SK-N-SH treated with all-trans-retinoic acid at 6 μM for 48 hours (cell line): ENCODE measurements at regions not wholly inside any gene's neighbourhood (a gene's known extent, or its start where the extent isn't known, plus 50 kb on each side); places are given as distances from the start of the nearest gene placed in this dataset.

Experiments
- ATAC-seq: fragments of 200-7000 bp; cut with Tn5 transposase; 3 replicates; pipeline ENCODE4 v1.9.1; 2020; ENCODE audit warnings: mild to moderate bottlenecking, moderate library complexity
- ARNTL ChIP-seq: fragments of 450-650 bp; formaldehyde crosslinking; IDR thresholded peaks from 2 replicates; pipeline ENCODE4 v1.5.0; 2020; ENCODE audit warnings: low read depth, mild to moderate bottlenecking, moderate library complexity, borderline replicate concordance
- BACH2 ChIP-seq: fragments of 250-450 bp; sonication (Bioruptor Pico); IDR thresholded peaks from 2 replicates; pipeline ENCODE4 v1.9.0; 2021; ENCODE audit warnings: mild to moderate bottlenecking, borderline replicate concordance
- CREB5 ChIP-seq: fragments of 250-450 bp; sonication (Bioruptor Pico); IDR thresholded peaks from 2 replicates; pipeline ENCODE4 v1.5.1; 2020; ENCODE audit warnings: low read depth, mild to moderate bottlenecking, moderate library complexity
- CSDC2 ChIP-seq: fragments of 250-450 bp; sonication (Bioruptor Pico); IDR thresholded peaks from 2 replicates; pipeline ENCODE4 v1.5.0; 2020; ENCODE audit warnings: mild to moderate bottlenecking, moderate library complexity
- ESRRG ChIP-seq: fragments of 250-450 bp; sonication (Bioruptor Pico); IDR thresholded peaks from 2 replicates; pipeline ENCODE4 v1.6.1; 2021; ENCODE audit warnings: mild to moderate bottlenecking
- GLIS3 ChIP-seq: fragments of 250-450 bp; sonication (Bioruptor Pico); IDR thresholded peaks from 2 replicates; pipeline ENCODE4 v1.5.0; 2020; ENCODE audit warnings: mild to moderate bottlenecking, moderate library complexity
- ISL1 ChIP-seq: fragments of 250-450 bp; sonication (Bioruptor Pico); IDR thresholded peaks from 2 replicates; pipeline ENCODE4 v2.1.2; 2022; ENCODE audit warnings: mild to moderate bottlenecking, moderate library complexity
- OSR1 ChIP-seq: fragments of 250-450 bp; sonication (Bioruptor Pico); IDR thresholded peaks from 2 replicates; pipeline ENCODE4 v1.8.0; 2022; ENCODE audit warnings: moderate library complexity, mild to moderate bottlenecking, inconsistent platforms
- PATZ1 ChIP-seq: fragments of 250-450 bp; sonication (Bioruptor Pico); IDR thresholded peaks from 2 replicates; pipeline ENCODE4 v1.8.0; 2020; ENCODE audit warnings: mild to moderate bottlenecking, moderate library complexity, borderline replicate concordance
- PPARA ChIP-seq: fragments of 250-450 bp; sonication (Bioruptor Pico); IDR thresholded peaks from 2 replicates; pipeline ENCODE4 v1.5.0; 2020; ENCODE audit warnings: mild to moderate bottlenecking, borderline replicate concordance
- RARB ChIP-seq: fragments of 250-450 bp; sonication (Bioruptor Pico); IDR thresholded peaks from 2 replicates; pipeline ENCODE4 v1.8.0; 2021; ENCODE audit warnings: mild to moderate bottlenecking, moderate library complexity
- SNAI2 ChIP-seq: fragments of 250-450 bp; sonication (Bioruptor Pico); IDR thresholded peaks from 2 replicates; pipeline ENCODE4 v1.5.0; 2020; ENCODE audit warnings: mild to moderate bottlenecking, moderate library complexity
- TCF4 ChIP-seq: fragments of 250-450 bp; sonication (Bioruptor Pico); IDR thresholded peaks from 2 replicates; pipeline ENCODE4 v1.8.0; 2021; ENCODE audit warnings: mild to moderate bottlenecking, moderate library complexity, borderline replicate concordance
- TOX ChIP-seq: fragments of 250-450 bp; sonication (Bioruptor Pico); IDR thresholded peaks from 2 replicates; pipeline ENCODE4 v1.8.0; 2021; ENCODE audit warnings: mild to moderate bottlenecking, moderate library complexity, borderline replicate concordance
- ZFP3 ChIP-seq: fragments of 250-450 bp; sonication (Bioruptor Pico); IDR thresholded peaks from 2 replicates; pipeline ENCODE4 v1.5.0; 2020; ENCODE audit warnings: mild to moderate bottlenecking, moderate library complexity
- ZFP30 ChIP-seq: fragments of 450-650 bp; formaldehyde crosslinking; IDR thresholded peaks from 2 replicates; pipeline ENCODE4 v1.5.0; 2022; ENCODE audit warnings: mild to moderate bottlenecking, moderate library complexity
- ZNF565 ChIP-seq: fragments of 450-650 bp; formaldehyde crosslinking; conservative IDR thresholded peaks from 2 replicates; pipeline ENCODE4 v1.5.0; 2020; ENCODE audit warnings: low read depth, mild to moderate bottlenecking, moderate library complexity
- ZNF70 ChIP-seq: fragments of 450-650 bp; formaldehyde crosslinking; IDR thresholded peaks from 2 replicates; pipeline ENCODE4 v1.5.0; 2020; ENCODE audit warnings: mild to moderate bottlenecking, moderate library complexity
- ZNF8 ChIP-seq: fragments of 450-650 bp; formaldehyde crosslinking; IDR thresholded peaks from 2 replicates; pipeline ENCODE4 v1.5.0; 2020; ENCODE audit warnings: mild to moderate bottlenecking, moderate library complexity
- TF ChIP-seq, protein P1 (sequence below): fragments of 250-450 bp; sonication (Bioruptor Pico); IDR thresholded peaks from 2 replicates; pipeline ENCODE4 v1.5.0; 2020; ENCODE audit warnings: mild to moderate bottlenecking, moderate library complexity
- TF ChIP-seq, protein P2 (sequence below): fragments of 250-450 bp; sonication (Bioruptor Pico); IDR thresholded peaks from 2 replicates; pipeline ENCODE4 v1.5.1; 2021; ENCODE audit warnings: mild to moderate bottlenecking, moderate library complexity

DNA sequence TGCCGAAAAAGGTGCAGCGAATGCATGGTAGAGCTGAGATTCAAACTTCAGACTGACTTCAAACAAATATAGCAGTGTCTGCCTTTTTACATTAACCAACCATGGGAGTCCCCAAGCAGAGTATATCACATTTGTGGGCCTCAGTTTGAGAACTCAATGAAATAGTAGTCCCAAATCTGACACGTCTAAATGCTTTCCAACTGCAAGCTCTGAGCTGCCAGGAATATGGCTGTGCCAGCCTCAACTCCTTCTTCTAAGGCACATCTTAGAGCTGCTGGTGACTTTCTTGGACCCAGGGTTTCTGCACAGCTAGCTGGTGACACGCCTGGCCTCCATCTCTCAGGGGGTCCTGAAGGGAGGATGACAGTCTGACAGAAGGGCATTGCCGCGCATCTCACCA, 78.8 kb upstream of the SLC2A1 start:
- no peak for ATAC-seq

GRCh38 chr1:43036932-43037331, 78.3 kb upstream of the SLC2A1 start:
- TF ChIP-seq GLIS3 (CRISPR knock-in tag) (no peak), ZFP3 (CRISPR knock-in tag) (no peak)
- TF ChIP-seq, all 23 proteins: peak for 0
- no peak for ATAC-seq

More for the DNA sequence above, 78.8 kb upstream of the SLC2A1 start:
- TF ChIP-seq, protein P1, sequence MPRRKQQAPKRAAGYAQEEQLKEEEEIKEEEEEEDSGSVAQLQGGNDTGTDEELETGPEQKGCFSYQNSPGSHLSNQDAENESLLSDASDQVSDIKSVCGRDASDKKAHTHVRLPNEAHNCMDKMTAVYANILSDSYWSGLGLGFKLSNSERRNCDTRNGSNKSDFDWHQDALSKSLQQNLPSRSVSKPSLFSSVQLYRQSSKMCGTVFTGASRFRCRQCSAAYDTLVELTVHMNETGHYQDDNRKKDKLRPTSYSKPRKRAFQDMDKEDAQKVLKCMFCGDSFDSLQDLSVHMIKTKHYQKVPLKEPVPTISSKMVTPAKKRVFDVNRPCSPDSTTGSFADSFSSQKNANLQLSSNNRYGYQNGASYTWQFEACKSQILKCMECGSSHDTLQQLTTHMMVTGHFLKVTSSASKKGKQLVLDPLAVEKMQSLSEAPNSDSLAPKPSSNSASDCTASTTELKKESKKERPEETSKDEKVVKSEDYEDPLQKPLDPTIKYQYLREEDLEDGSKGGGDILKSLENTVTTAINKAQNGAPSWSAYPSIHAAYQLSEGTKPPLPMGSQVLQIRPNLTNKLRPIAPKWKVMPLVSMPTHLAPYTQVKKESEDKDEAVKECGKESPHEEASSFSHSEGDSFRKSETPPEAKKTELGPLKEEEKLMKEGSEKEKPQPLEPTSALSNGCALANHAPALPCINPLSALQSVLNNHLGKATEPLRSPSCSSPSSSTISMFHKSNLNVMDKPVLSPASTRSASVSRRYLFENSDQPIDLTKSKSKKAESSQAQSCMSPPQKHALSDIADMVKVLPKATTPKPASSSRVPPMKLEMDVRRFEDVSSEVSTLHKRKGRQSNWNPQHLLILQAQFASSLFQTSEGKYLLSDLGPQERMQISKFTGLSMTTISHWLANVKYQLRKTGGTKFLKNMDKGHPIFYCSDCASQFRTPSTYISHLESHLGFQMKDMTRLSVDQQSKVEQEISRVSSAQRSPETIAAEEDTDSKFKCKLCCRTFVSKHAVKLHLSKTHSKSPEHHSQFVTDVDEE (CRISPR knock-in tag), result no peak
- TF ChIP-seq SNAI2 (CRISPR knock-in tag), result no peak

DNA sequence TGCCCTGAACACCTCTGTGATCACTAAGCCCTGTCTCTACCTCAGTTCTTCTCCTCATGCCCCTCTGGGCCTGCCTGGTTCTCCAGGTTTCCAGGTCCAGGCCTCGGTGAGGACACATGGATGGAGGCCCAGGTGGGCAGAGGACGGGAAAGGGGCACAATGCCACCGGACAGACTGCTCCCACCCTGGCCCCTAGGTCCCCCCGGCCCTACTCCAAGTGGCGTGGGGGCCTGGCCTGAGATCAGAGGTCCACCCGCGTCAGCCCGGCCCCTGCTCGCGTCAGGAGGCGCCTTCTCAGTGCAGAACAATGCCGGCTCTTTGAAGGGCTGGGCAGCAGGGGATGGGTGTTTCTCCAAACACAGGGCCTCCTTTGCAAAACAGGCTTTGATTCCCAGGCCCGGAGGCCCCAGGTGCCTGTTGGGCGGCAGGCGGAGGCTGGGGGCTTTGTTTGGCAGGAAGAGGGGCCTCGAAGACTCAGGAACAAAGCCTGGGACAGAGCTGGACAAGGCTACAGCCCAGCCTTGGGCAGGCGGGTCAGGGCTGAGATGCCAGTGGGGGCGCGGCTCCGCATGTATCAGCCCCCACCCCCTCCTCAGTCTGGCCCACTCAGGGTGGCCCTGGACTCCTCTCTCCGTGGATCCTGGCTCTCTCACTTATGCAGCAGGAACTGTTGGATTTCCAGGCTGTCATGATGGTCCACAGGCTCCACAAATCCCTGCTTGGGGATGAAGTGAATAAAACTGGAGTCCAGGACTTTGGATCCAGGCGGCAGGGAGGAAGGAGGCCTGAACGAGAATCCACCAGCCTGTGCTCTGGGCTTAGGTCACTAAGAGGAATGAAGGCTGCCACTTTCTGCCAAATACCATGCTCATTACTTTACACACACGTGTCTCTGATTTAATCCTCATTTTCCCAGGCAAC, 77.4 kb upstream of the SLC2A1 start:
- no peak; the same call in 2 of the 3 replicates for ATAC-seq
- TF ChIP-seq ZFP30 (CRISPR knock-in tag) (no peak), ISL1 (CRISPR knock-in tag) (no peak), GLIS3 (CRISPR knock-in tag) (no peak), ZNF565 (CRISPR knock-in tag) (no peak), PPARA (CRISPR knock-in tag) (no peak), PATZ1 (no peak), CSDC2 (no peak), BACH2 (CRISPR knock-in tag) (no peak), TOX (CRISPR knock-in tag) (no peak), TCF4 (no peak), ZNF8 (CRISPR knock-in tag) (no peak), RARB (CRISPR knock-in tag) (no peak), ARNTL (CRISPR knock-in tag) (no peak), ESRRG (CRISPR knock-in tag) (no peak), OSR1 (CRISPR knock-in tag) (no peak), SNAI2 (CRISPR knock-in tag) (no peak)
- TF ChIP-seq, protein P2, sequence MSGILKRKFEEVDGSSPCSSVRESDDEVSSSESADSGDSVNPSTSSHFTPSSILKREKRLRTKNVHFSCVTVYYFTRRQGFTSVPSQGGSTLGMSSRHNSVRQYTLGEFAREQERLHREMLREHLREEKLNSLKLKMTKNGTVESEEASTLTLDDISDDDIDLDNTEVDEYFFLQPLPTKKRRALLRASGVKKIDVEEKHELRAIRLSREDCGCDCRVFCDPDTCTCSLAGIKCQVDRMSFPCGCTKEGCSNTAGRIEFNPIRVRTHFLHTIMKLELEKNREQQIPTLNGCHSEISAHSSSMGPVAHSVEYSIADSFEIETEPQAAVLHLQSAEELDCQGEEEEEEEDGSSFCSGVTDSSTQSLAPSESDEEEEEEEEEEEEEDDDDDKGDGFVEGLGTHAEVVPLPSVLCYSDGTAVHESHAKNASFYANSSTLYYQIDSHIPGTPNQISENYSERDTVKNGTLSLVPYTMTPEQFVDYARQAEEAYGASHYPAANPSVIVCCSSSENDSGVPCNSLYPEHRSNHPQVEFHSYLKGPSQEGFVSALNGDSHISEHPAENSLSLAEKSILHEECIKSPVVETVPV, result no peak
- TF ChIP-seq, protein P1 (CRISPR knock-in tag), result no peak

DNA sequence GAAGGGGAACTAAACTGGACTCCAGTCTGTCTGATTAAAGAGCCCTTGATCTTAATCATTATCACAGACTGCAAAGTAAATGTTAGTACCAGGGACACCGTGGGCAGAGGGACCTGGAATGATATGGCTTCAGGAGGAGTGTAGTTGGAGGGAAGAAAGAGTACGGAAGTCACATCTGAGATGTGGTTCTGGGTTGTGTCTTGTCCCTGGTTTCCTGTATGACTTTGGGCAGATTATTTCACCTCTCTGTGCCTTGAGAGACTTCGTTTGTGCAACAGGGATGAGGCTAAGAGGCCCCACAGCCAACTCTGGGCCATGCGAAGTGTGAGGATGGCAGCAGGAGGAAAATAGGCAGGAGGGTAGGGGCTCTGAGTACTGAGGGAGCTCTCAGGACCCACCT, 76.1 kb upstream of the SLC2A1 start:
- no peak for ATAC-seq
- TF ChIP-seq ZNF70 (CRISPR knock-in tag) (no peak), ESRRG (CRISPR knock-in tag) (no peak), CREB5 (CRISPR knock-in tag) (no peak), ZFP3 (CRISPR knock-in tag) (no peak)
- TF ChIP-seq, protein P1 (CRISPR knock-in tag), result no peak
